Duodenal mucosa (tissue), 2 donors: ENCODE measurements at regions not wholly inside any gene's neighbourhood (a gene's known extent, or its start where the extent isn't known, plus 50 kb on each side); places are given as distances from the start of the nearest gene placed in this dataset.
A peak's percentile ranks its signal among the peaks of the same experiment; 100 is the strongest.
"Not testable (repeated sequence)": the region's sequence is repeated elsewhere in the genome, so short reads cannot be mapped to it uniquely, and the experiment has no call there.

Source experiments
- H3K27ac ChIP-seq: one replicate; pipeline ENCODE4 v1.7.0; 2013; ENCODE audit warnings: low read depth, low read length
- H3K27me3 ChIP-seq, 2 donors: one replicate each; pipeline ENCODE4 v1.7.0; 2013; ENCODE audit warnings: low read length in 2 of 2, control low read depth in 1 of 2; ENCODE audit not compliant: insufficient read depth in 2 of 2, control insufficient read depth in 1 of 2
- H3K36me3 ChIP-seq, 2 donors: one replicate each; pipeline ENCODE4 v1.7.0; 2013; ENCODE audit warnings: low read length in 2 of 2, control low read depth in 1 of 2; ENCODE audit not compliant: insufficient read depth in 2 of 2, control insufficient read depth in 1 of 2
- H3K4me1 ChIP-seq, 2 donors: one replicate each; pipeline ENCODE4 v1.7.0; 2013; ENCODE audit warnings: low read length in 2 of 2, control low read depth in 1 of 2; ENCODE audit not compliant: insufficient read depth in 2 of 2, control insufficient read depth in 1 of 2
- H3K4me3 ChIP-seq, 2 donors: one replicate each; pipeline ENCODE4 v1.7.0; 2013; ENCODE audit warnings: low read length in 2 of 2, low read depth in 1 of 2
- H3K9ac ChIP-seq, 2 donors: one replicate each; pipeline ENCODE4 v1.7.0; 2013; ENCODE audit warnings: low read length in 2 of 2, low read depth in 1 of 2
- H3K9me3 ChIP-seq, 2 donors: one replicate each; pipeline ENCODE4 v1.7.0; 2013; ENCODE audit warnings: low read length in 2 of 2, control low read depth in 1 of 2; ENCODE audit not compliant: control insufficient read depth in 1 of 2

DNA sequence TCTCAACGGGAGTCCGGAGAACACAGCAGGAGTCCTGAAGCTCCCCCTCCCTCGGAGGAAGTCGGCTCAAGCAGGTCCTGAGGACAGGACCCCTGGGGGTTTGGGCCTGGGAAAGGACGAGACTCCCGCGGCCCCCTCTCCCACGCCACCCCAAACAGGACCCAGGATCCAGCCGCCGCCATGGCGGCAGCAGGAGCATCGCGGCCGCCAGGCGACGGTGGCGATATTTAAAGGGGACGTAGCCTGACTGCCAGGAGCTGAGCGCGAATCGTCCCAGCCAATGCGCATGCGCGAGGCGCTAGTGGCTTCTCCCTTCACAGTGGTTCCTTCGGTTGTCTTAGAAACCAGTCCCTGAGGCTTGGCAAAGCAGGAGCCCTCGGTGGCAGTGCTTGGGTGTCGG is 101.7 kb upstream of the FOXD4L5 start:
- not testable (repeated sequence) for H3K4me1 ChIP-seq, H3K27ac ChIP-seq, H3K9ac ChIP-seq, H3K9me3 ChIP-seq, H3K27me3 ChIP-seq, H3K36me3 ChIP-seq
- peak overlapping the region; percentile 40 to 47 for H3K4me3 ChIP-seq

DNA sequence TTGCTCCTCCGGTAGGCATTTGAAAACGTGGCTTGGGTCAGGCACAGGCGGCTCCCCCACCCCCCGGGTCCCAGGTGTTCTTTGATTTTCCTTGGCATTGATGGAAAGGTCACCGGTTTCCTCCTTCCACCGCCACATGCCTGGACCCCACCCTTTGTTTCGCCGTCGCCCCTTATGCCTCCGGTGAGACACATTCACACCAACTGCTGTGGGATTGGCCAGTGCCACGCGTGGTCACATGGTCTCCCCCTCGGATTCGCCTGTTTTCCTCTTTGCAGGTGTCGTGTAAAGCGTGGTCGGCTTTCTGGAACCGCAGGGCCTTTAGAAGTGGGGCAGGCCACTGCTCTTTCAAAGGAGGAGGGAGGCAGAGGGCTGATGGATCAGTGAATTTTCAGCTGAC is 101.2 kb upstream of the FOXD4L5 start:
- H3K4me3 ChIP-seq, H3K27me3 ChIP-seq, H3K27ac ChIP-seq, H3K9ac ChIP-seq, H3K4me1 ChIP-seq, H3K36me3 ChIP-seq, H3K9me3 ChIP-seq: not testable (repeated sequence)

DNA sequence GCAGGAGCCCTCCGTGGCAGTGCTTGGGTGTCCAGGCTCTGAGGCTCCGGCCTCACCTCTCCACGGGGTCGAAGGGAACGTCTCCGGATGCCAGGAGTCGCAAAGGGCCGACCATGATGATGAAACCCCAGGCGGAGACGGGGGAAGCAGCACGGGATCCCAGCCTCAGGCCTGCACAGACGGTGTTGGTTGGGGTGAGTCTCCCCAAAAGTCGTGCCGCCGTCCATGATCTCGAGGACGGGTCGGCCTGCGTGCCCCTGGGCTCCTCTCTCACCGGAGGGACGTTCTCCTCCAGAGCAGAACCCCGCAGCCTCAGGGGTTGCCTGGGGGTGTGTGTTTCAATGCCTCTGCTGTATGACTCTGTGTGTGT is 100.6 kb upstream of the FOXD4L5 start:
- H3K27me3 ChIP-seq, H3K27ac ChIP-seq, H3K9me3 ChIP-seq, H3K9ac ChIP-seq, H3K4me3 ChIP-seq, H3K4me1 ChIP-seq, H3K36me3 ChIP-seq: not testable (repeated sequence)

DNA sequence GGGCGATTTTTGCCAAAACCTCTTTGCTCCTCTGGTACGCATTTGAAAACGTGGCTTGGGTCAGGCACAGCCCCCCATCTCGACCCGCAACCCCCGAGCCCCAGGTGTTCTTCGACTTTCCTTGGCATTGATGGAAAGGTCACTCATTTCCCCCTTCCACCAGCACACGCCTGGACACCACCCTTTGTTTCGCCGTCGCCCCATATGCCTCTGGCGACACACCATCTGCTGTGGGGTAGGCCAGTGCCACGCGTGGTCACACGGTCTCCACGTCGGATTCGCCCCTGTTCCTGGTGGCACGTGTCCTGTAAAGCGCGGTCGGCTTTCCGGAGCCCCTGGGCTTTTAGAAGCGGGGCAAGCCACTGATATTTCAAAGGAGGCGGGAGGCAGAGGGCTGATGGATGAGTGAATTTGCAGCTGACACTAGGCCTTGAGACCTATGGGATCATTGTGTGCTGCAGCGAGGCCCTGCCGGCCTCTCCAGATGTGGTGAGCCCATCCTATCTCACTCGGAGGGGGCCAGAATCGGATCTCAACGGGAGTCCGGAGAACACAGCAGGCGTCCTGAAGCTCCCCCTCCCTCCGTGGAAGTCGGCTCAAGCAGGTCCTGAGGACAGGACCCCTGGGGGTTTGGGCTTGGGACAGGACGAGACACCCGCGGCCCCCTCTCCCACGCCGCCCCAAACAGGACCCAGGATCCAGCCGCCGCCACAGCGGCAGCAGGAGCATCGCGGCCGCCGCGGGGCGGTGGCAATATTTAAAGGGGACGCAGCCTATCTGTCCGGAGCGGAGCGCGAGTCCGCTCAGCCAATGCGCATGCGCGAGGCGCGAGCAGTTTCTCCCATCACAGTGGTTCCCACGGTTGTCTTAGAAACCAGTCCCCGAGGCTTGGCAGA is 100.0 kb upstream of the FOXD4L5 start:
- H3K27me3 ChIP-seq, H3K36me3 ChIP-seq, H3K9ac ChIP-seq, H3K27ac ChIP-seq, H3K9me3 ChIP-seq, H3K4me3 ChIP-seq, H3K4me1 ChIP-seq: not testable (repeated sequence)

DNA sequence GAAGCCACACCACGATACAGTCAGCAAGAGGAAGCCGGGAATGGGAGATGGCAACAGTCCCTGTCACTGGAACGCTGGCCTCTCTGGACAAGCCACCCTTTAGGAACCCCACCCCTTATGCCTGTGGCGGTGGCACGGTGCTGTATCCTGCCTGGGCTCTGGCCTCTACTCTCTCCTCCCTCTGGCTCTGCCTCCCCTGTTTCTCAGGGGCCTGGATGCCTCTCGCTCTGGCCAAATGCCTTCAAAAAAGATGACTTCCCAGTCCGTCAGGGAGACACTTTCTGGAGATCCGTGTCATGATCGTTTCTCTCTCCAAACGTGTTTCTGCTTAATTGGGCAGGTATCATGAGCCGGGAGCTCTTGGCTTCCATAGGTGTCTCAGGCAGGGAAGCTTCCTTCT is 99.1 kb upstream of the FOXD4L5 start:
- H3K4me3 ChIP-seq, H3K9me3 ChIP-seq: not testable (repeated sequence)

DNA sequence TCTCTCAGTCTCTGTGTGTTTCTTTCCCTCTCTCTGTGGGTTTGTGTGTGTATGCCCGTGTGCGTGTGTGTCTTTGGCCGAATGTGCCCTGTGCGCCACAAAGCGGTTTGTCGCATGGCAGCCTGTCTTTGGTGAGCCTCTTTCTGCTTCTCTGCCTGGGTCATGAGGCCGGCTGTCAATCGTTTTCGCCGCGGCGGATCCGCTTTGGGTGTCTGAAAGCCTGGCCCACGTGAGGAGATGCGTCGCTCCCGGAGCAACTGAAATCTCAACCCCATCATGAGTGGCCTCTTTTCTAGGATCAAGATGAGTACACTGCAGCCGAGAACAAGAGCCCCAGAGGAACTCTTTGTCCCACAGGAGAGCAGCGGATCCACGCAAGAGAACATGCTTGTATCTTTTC is 98.6 kb upstream of the FOXD4L5 start:
- not testable (repeated sequence) for H3K27ac ChIP-seq, H3K36me3 ChIP-seq, H3K9ac ChIP-seq, H3K4me3 ChIP-seq, H3K9me3 ChIP-seq, H3K27me3 ChIP-seq, H3K4me1 ChIP-seq

More for the DNA sequence above, 99.1 kb upstream of the FOXD4L5 start:
- not testable (repeated sequence) for H3K9ac ChIP-seq, H3K27ac ChIP-seq, H3K36me3 ChIP-seq, H3K4me1 ChIP-seq, H3K27me3 ChIP-seq

DNA sequence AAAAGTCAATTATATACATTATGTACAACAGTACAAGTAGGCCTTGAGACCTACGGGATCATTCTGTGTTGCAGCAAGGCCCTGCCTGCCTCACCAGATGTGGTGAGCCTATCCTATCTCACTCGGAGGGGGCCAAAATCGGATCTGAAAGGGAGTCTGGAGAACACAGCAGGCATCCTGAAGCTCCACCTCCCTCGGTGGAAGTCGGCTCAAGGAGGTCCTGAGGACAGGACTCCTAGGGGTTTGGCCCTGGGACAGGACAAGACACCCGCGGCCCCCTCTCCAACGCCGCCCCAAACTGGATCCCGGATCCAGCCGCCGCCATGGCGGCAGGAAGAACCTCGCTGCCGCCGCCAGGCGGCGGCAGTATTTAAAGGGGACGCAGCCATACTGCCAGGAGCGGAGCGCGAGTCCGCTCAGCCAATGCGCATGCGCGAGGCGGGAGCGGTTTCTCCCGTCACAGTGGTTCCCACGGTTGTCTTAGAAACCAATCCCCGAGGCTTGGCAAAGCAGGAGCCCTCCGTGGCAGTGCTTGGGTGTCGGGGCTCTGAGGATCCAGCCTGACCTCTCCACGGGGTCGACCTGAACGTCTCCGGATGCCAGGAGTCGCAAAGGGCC is 97.8 kb upstream of the FOXD4L5 start:
- H3K27ac ChIP-seq, H3K9ac ChIP-seq, H3K36me3 ChIP-seq, H3K27me3 ChIP-seq, H3K4me3 ChIP-seq, H3K4me1 ChIP-seq, H3K9me3 ChIP-seq: not testable (repeated sequence)
